ENCODE measurements at regions not wholly inside any gene's neighbourhood (a gene's known extent, or its start where the extent isn't known, plus 50 kb on each side); places are given as distances from the start of the nearest gene placed in this dataset.

GRCh38 chr1:164443166-164443565 lies 115.8 kb upstream of the PBX1 start:
- BruUV-seq (replicated peaks) = no TSS peak
- no peak overlapping the region for H2AFZ ChIP-seq (ENCODE audit: control insufficient read depth, low read depth, low read length)
- no peaks in the 10 kb centered on the region for H3K4me1 ChIP-seq (ENCODE audit: control insufficient read depth, insufficient read depth, low read length)
- CTCF ChIA-PET = interaction anchor here (1.5 kb wide), 1 partner anchor 10 kb away, joined by 3 read pairs; no protein-coding TSS in a partner anchor
- H3K4me2 ChIP-seq (ENCODE audit: control insufficient read depth, insufficient read depth) = no peak overlapping the region
- no peaks in the 10 kb centered on the region for H4K20me1 ChIP-seq (ENCODE audit: control insufficient read depth, insufficient read depth)
- H3K36me3 ChIP-seq (ENCODE audit: control insufficient read depth in 2 of 2, insufficient read depth in 2 of 2, low read length in 1 of 2) = no peaks in the 10 kb centered on the region
- SMC1A ChIA-PET (ENCODE audit: uncharacterized antibody, unreplicated experiment) = no interaction called here
- ATAC-seq = no peak
- intact Hi-C loops (cut with micrococcal nuclease; ENCODE audit: unreplicated experiment) = no loop called here
- WGBS (ENCODE audit: insufficient coverage, insufficient replicate concordance, low lambda C conversion rate, missing lambda C conversion rate) = 0% methylated on average over 1 of the region's 1 CpG
- H3K9me3 ChIP-seq (replicated peaks; ENCODE audit: control insufficient read depth, insufficient read depth, low read length) = no peaks in the 10 kb centered on the region
- POLR2A ChIA-PET = no interaction called here
- in situ Hi-C loops (cut with MboI) = no loop called here
- RAD21 ChIA-PET (ENCODE audit: unreplicated experiment) = no interaction called here
- no peaks in the 10 kb centered on the region for H3K79me2 ChIP-seq (ENCODE audit: control insufficient read depth, insufficient read depth, low read length)
- H3K27ac ChIP-seq (ENCODE audit: control insufficient read depth, insufficient read depth) = no peak overlapping the region
- FAIRE-seq = no peak
- no peak overlapping the region for H3K4me3 ChIP-seq
- DNase-seq (ENCODE audit: low read depth, low spot score) = no peak
- no peaks in the 10 kb centered on the region for H3K27me3 ChIP-seq (replicated peaks in 1 of 2; ENCODE audit: control insufficient read depth in 2 of 2, insufficient read depth in 2 of 2, low read length in 1 of 2)
- H3K9ac ChIP-seq (ENCODE audit: control insufficient read depth, insufficient read depth, low read length) = no peak overlapping the region
- no peak for TF ChIP-seq RELA (IDR thresholded peaks at IDR 0.05; ENCODE audit: borderline replicate concordance, partially characterized antibody)
- TF ChIP-seq ATF2 (IDR thresholded peaks at IDR 0.05; ENCODE audit: low read length) = no peak
- no peak for TF ChIP-seq CREM (IDR thresholded peaks at IDR 0.05; ENCODE audit: low read depth)
- TF ChIP-seq NR2C1 (IDR thresholded peaks at IDR 0.05) = no peak
- TF ChIP-seq MLLT1 (IDR thresholded peaks at IDR 0.05) = no peak
- TF ChIP-seq RBBP5 (conservative IDR thresholded peaks at IDR 0.05) = no peak
- TF ChIP-seq BCLAF1 (IDR thresholded peaks at IDR 0.05) = no peak
- TF ChIP-seq POLR2AphosphoS2 (IDR thresholded peaks at IDR 0.05; ENCODE audit: low read depth, low read length) = no peak
- no peak for TF ChIP-seq ELK1 (IDR thresholded peaks at IDR 0.05; ENCODE audit: low read depth, low read length)
- TF ChIP-seq FOS (IDR thresholded peaks at IDR 0.05; ENCODE audit: borderline replicate concordance, extremely low read depth, insufficient read length) = no peak
- TF ChIP-seq E4F1 (IDR thresholded peaks at IDR 0.05; ENCODE audit: borderline replicate concordance, partially characterized antibody) = no peak
- no peak for TF ChIP-seq BACH1 (IDR thresholded peaks at IDR 0.05; ENCODE audit: borderline replicate concordance)
- TF ChIP-seq PBX3 (IDR thresholded peaks at IDR 0.05; ENCODE audit: insufficient replicate concordance, low read depth, low read length) = no peak
- TF ChIP-seq BMI1 (IDR thresholded peaks at IDR 0.05; ENCODE audit: borderline replicate concordance) = no peak
